ENCODE measurements at regions not wholly inside any gene's neighbourhood (a gene's known extent, or its start where the extent isn't known, plus 50 kb on each side); places are given as distances from the start of the nearest gene placed in this dataset.
"Not testable (repeated sequence)": the region's sequence is repeated elsewhere in the genome, so short reads cannot be mapped to it uniquely, and the experiment has no call there.

GRCh38 chr7:106583706-106584690 lies 77.0 kb downstream of the CCDC71L start:
- Histone ChIP-seq H3K9ac (ENCODE audit: low read depth in 1 of 2, low read length in 2 of 2) (no peak overlapping the region), H3K36me3 (ENCODE audit: control insufficient read depth in 2 of 2, insufficient read depth in 2 of 2, low read length in 2 of 2) (no peaks in the 10 kb centered on the region), H3K27me3 (ENCODE audit: control insufficient read depth in 2 of 2, insufficient read depth in 2 of 2, low read length in 2 of 2) (no peaks in the 10 kb centered on the region), H3K27ac (ENCODE audit: low read depth in 2 of 2, low read length in 2 of 2) (no peak overlapping the region), H3K4me3 (ENCODE audit: low read length in 2 of 2) (no peak overlapping the region), H3K4me1 (ENCODE audit: control insufficient read depth in 2 of 2, insufficient read depth in 2 of 2, low read length in 2 of 2) (no peaks in the 10 kb centered on the region), H3K9me3 (ENCODE audit: control insufficient read depth in 2 of 2, low read length in 2 of 2) (no peaks in the 10 kb centered on the region)

GRCh38 chr7:106583100-106583499 lies 77.9 kb downstream of the CCDC71L start:
- Histone ChIP-seq H3K27me3 (ENCODE audit: control insufficient read depth in 2 of 2, insufficient read depth in 2 of 2, low read length in 2 of 2) (no peaks in the 10 kb centered on the region), H3K9me3 (ENCODE audit: control insufficient read depth in 2 of 2, low read length in 2 of 2) (no peaks in the 10 kb centered on the region)

GRCh38 chr7:106582365-106582764 lies 78.6 kb downstream of the CCDC71L start:
- Histone ChIP-seq H3K9ac (ENCODE audit: low read depth in 1 of 2, low read length in 2 of 2) (no peak overlapping the region), H3K4me1 (ENCODE audit: control insufficient read depth in 2 of 2, insufficient read depth in 2 of 2, low read length in 2 of 2) (no peaks in the 10 kb centered on the region), H3K4me3 (ENCODE audit: low read length in 2 of 2) (no peak overlapping the region), H3K27ac (ENCODE audit: low read depth in 2 of 2, low read length in 2 of 2) (no peak overlapping the region), H3K27me3 (ENCODE audit: control insufficient read depth in 2 of 2, insufficient read depth in 2 of 2, low read length in 2 of 2) (no peaks in the 10 kb centered on the region), H3K9me3 (ENCODE audit: control insufficient read depth in 2 of 2, low read length in 2 of 2) (no peaks in the 10 kb centered on the region), H3K36me3 (ENCODE audit: control insufficient read depth in 2 of 2, insufficient read depth in 2 of 2, low read length in 2 of 2) (no peaks in the 10 kb centered on the region)

More at GRCh38 chr7:106583100-106583499, 77.9 kb downstream of the CCDC71L start:
- Histone ChIP-seq H3K4me1 (ENCODE audit: control insufficient read depth in 2 of 2, insufficient read depth in 2 of 2, low read length in 2 of 2) (no peaks in the 10 kb centered on the region), H3K27ac (ENCODE audit: low read depth in 2 of 2, low read length in 2 of 2) (no peak overlapping the region), H3K9ac (ENCODE audit: low read depth in 1 of 2, low read length in 2 of 2) (no peak overlapping the region), H3K36me3 (ENCODE audit: control insufficient read depth in 2 of 2, insufficient read depth in 2 of 2, low read length in 2 of 2) (no peaks in the 10 kb centered on the region), H3K4me3 (ENCODE audit: low read length in 2 of 2) (no peak overlapping the region)

GRCh38 chr7:106579086-106579485 lies 81.9 kb downstream of the CCDC71L start:
- not testable (repeated sequence) for H3K27ac ChIP-seq (ENCODE audit: low read depth in 2 of 2, low read length in 2 of 2); H3K36me3 ChIP-seq (ENCODE audit: control insufficient read depth in 2 of 2, insufficient read depth in 2 of 2, low read length in 2 of 2); H3K27me3 ChIP-seq (ENCODE audit: control insufficient read depth in 2 of 2, insufficient read depth in 2 of 2, low read length in 2 of 2); H3K4me3 ChIP-seq (ENCODE audit: low read length in 2 of 2); H3K9me3 ChIP-seq (ENCODE audit: control insufficient read depth in 2 of 2, low read length in 2 of 2); H3K4me1 ChIP-seq (ENCODE audit: control insufficient read depth in 2 of 2, insufficient read depth in 2 of 2, low read length in 2 of 2); H3K9ac ChIP-seq (ENCODE audit: low read depth in 1 of 2, low read length in 2 of 2)

GRCh38 chr7:106575138-106575823 lies 85.7 kb downstream of the CCDC71L start:
- H3K4me1 ChIP-seq (ENCODE audit: control insufficient read depth in 2 of 2, insufficient read depth in 2 of 2, low read length in 2 of 2), result no peaks in the 10 kb centered on the region
- no peaks in the 10 kb centered on the region for H3K9me3 ChIP-seq (ENCODE audit: control insufficient read depth in 2 of 2, low read length in 2 of 2)
- H3K36me3 ChIP-seq (ENCODE audit: control insufficient read depth in 2 of 2, insufficient read depth in 2 of 2, low read length in 2 of 2), result no peaks in the 10 kb centered on the region
- no peak overlapping the region for H3K27ac ChIP-seq (ENCODE audit: low read depth in 2 of 2, low read length in 2 of 2)
- no peak overlapping the region for H3K4me3 ChIP-seq (ENCODE audit: low read length in 2 of 2)
- no peaks in the 10 kb centered on the region for H3K27me3 ChIP-seq (ENCODE audit: control insufficient read depth in 2 of 2, insufficient read depth in 2 of 2, low read length in 2 of 2)
- H3K9ac ChIP-seq (ENCODE audit: low read depth in 1 of 2, low read length in 2 of 2), result no peak overlapping the region

- H3K27ac ChIP-seq (ENCODE audit: low read depth in 2 of 2, low read length in 2 of 2), result no peak overlapping the region
- no peak overlapping the region for H3K4me3 ChIP-seq (ENCODE audit: low read length in 2 of 2)
- H3K36me3 ChIP-seq (ENCODE audit: control insufficient read depth in 2 of 2, insufficient read depth in 2 of 2, low read length in 2 of 2), result no peaks in the 10 kb centered on the region
- H3K4me1 ChIP-seq (ENCODE audit: control insufficient read depth in 2 of 2, insufficient read depth in 2 of 2, low read length in 2 of 2), result no peaks in the 10 kb centered on the region
- no peaks in the 10 kb centered on the region for H3K9me3 ChIP-seq (ENCODE audit: control insufficient read depth in 2 of 2, low read length in 2 of 2)
- no peak overlapping the region for H3K9ac ChIP-seq (ENCODE audit: low read depth in 1 of 2, low read length in 2 of 2)
- H3K27me3 ChIP-seq (ENCODE audit: control insufficient read depth in 2 of 2, insufficient read depth in 2 of 2, low read length in 2 of 2), result no peaks in the 10 kb centered on the region
These were observed 87.2 kb downstream of the CCDC71L start for GRCh38 chr7:106573738-106574137.

GRCh38 chr7:106573125-106573663 lies 87.8 kb downstream of the CCDC71L start:
- H3K27ac ChIP-seq (ENCODE audit: low read depth in 2 of 2, low read length in 2 of 2), result no peak overlapping the region
- no peaks in the 10 kb centered on the region for H3K9me3 ChIP-seq (ENCODE audit: control insufficient read depth in 2 of 2, low read length in 2 of 2)
- no peak overlapping the region for H3K4me3 ChIP-seq (ENCODE audit: low read length in 2 of 2)
- no peaks in the 10 kb centered on the region for H3K4me1 ChIP-seq (ENCODE audit: control insufficient read depth in 2 of 2, insufficient read depth in 2 of 2, low read length in 2 of 2)
- H3K27me3 ChIP-seq (ENCODE audit: control insufficient read depth in 2 of 2, insufficient read depth in 2 of 2, low read length in 2 of 2), result no peaks in the 10 kb centered on the region
- no peaks in the 10 kb centered on the region for H3K36me3 ChIP-seq (ENCODE audit: control insufficient read depth in 2 of 2, insufficient read depth in 2 of 2, low read length in 2 of 2)
- H3K9ac ChIP-seq (ENCODE audit: low read depth in 1 of 2, low read length in 2 of 2), result no peak overlapping the region

GRCh38 chr7:106572394-106573124 lies 88.4 kb downstream of the CCDC71L start:
- no peak overlapping the region for H3K9ac ChIP-seq (ENCODE audit: low read depth in 1 of 2, low read length in 2 of 2)
- H3K27me3 ChIP-seq (ENCODE audit: control insufficient read depth in 2 of 2, insufficient read depth in 2 of 2, low read length in 2 of 2), result no peaks in the 10 kb centered on the region
- H3K9me3 ChIP-seq (ENCODE audit: control insufficient read depth in 2 of 2, low read length in 2 of 2), result no peaks in the 10 kb centered on the region
- no peaks in the 10 kb centered on the region for H3K4me1 ChIP-seq (ENCODE audit: control insufficient read depth in 2 of 2, insufficient read depth in 2 of 2, low read length in 2 of 2)
- no peak overlapping the region for H3K27ac ChIP-seq (ENCODE audit: low read depth in 2 of 2, low read length in 2 of 2)
- H3K4me3 ChIP-seq (ENCODE audit: low read length in 2 of 2), result no peak overlapping the region
- no peaks in the 10 kb centered on the region for H3K36me3 ChIP-seq (ENCODE audit: control insufficient read depth in 2 of 2, insufficient read depth in 2 of 2, low read length in 2 of 2)

GRCh38 chr7:106571563-106571962 lies 89.4 kb downstream of the CCDC71L start:
- Histone ChIP-seq H3K4me1 (ENCODE audit: control insufficient read depth in 2 of 2, insufficient read depth in 2 of 2, low read length in 2 of 2) (no peaks in the 10 kb centered on the region), H3K4me3 (ENCODE audit: low read length in 2 of 2) (no peak overlapping the region), H3K27ac (ENCODE audit: low read depth in 2 of 2, low read length in 2 of 2) (no peak overlapping the region), H3K36me3 (ENCODE audit: control insufficient read depth in 2 of 2, insufficient read depth in 2 of 2, low read length in 2 of 2) (no peaks in the 10 kb centered on the region), H3K9me3 (ENCODE audit: control insufficient read depth in 2 of 2, low read length in 2 of 2) (no peaks in the 10 kb centered on the region), H3K9ac (ENCODE audit: low read depth in 1 of 2, low read length in 2 of 2) (no peak overlapping the region), H3K27me3 (ENCODE audit: control insufficient read depth in 2 of 2, insufficient read depth in 2 of 2, low read length in 2 of 2) (no peaks in the 10 kb centered on the region)

Data from mucosa of rectum (tissue), 2 donors.